HG03342 (cell line): ENCODE measurements at regions not wholly inside any gene's neighbourhood (a gene's known extent, or its start where the extent isn't known, plus 50 kb on each side); places are given as distances from the start of the nearest gene placed in this dataset.
"Not testable (repeated sequence)": the region's sequence is repeated elsewhere in the genome, so short reads cannot be mapped to it uniquely, and the experiment has no call there.

Source experiments
- ATAC-seq: cut with Tn5 transposase; IDR thresholded peaks from one replicate; pipeline ENCODE4 v1.9.1; 2021; ENCODE audit warnings: mild to moderate bottlenecking, moderate library complexity; ENCODE audit not compliant: unreplicated experiment

DNA sequence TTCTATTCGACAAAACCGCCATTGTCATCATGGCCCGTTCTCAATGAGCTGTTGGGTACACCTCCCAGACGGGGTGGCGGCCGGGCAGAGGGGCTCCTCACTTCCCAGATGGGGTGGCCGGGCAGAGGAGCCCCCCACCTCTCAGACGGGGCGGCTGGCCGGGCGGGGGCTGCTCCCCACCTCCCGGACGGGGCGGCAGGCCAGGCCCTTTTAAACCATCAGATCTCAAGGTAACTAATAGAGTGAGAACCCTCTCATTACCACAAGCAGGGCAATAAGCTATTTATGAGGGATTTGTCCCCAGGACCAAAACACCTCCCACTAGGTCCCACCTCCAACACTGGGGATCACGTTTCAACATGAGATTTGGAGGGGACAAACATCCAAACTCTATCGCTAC, 571.5 kb downstream of the INSC start:
- not testable (repeated sequence) for ATAC-seq

DNA sequence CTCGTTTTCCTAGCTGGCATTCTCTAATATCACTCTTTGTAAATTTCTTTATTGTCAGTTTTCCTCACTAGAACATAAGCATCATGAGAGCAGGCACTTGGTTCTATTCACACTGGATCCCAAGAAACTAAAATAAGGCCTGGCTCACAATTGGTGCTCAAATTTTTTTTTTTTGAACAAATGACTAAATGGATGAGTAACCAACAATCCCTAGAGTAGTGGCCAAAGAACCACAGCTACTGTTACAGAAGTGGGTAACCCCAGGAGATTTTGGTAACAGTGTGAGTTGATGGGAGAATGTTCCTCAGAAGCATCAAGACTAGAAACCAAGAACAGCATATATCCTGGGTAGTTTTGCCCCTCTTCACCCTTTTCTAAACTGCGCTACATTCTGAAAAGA, 572.6 kb downstream of the INSC start:
- no peak for ATAC-seq

DNA sequence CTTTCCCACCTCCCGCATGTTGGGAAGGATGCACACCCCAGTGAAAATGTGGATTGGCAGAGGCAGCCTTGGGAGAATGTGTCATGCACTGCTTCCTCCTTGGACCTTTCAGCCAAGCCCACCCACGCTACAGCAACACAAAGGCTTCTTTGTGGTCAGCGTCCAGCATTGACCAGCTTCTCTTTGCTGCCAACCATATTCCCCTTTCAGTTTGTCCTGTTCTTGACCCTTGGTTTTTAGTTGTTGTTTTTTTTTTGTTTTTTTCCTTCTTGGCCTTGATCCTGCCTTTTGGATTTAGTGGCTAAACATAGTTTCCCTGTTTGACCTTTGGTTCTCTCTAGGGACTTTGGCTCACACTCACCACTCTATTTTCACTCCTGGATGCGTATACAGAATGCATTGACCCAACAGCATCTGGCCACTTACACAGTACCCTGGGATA, 573.6 kb downstream of the INSC start:
- no peak for ATAC-seq

DNA sequence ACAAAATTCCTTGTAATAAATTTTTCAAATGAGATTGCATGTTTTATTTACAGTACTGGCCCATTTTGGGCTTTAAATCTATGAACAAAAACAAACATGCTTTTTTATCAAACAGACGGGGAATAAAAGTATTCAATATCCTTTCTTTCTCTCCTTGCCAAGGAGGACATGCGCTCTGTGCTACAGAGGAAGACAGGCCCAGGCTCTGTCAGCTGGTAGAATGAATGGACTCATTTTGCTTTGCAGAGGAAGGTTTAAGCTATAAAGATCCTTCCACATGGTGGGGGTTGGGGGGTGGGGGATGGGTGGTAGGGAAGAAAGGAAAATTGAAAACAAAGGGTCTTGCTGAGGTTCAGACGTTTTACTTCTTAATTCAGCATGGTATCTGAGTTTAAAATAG, 575.6 kb downstream of the INSC start:
- ATAC-seq, result no peak

DNA sequence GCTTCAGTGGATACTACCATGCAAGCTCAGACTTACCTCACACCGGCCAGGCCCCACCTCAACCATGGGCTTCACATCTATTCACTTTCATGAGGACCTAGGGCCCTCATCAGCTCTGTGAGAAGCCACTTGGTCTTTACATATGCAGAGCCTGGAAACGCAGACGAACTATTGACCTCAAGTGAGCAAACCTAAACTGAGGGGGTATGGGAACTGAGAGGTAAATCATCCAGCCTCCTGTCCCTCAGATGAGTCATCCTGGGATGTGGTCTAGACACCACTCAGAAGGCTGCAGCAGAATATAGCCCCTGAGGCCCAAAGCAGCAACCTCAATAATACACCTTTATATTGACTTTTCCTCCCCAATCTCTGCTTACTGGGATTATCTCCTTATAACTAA, 578.0 kb downstream of the INSC start:
- no peak for ATAC-seq

DNA sequence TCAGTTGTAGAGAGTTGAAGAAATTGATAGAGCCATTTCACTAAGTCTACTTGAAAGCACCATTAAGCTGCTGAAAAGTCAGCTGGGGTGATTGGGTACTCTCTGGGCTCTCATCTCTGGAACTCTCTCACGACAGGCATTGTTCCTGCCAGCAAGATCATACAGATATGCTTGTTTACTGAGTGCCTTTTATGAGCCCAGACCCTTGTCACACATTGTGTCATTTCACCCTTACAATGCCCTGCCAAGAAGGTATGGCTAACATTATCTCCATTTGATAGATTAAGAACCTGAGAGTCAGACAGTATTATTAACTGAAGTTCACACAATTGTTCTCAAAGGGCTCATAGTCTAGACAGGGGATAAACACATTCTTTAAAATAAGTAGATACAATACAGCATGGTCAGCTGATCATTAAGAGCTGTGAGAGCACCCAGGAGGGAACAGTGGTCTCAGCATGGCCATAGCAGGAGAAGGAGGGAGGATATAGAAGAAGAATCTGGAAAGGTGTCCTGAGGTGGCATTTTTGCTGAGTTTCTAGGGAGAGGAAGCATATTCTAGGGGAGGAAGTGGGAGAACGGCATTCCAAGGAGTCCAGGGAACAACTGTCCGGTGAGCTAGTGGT, 580.5 kb downstream of the INSC start:
- no peak for ATAC-seq

DNA sequence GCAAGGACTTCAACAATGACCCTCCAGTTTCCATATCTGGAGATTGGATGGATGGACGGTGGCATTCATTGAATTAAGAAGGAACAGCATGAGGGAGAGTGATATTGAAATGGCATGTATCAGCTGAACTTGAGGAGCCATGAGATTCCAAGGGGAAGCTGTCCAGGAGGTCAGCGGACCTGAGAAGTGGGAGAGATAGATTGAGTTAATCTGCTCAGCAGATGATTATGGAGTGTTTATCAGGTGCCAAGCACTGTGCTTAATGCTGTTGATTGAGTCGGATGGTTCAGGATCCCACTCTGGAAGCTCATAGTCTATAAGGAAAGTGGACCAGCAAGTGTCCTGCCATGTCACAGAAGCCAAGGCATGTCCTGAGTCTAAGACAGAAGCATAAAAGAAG, 581.3 kb downstream of the INSC start:
- no peak for ATAC-seq

DNA sequence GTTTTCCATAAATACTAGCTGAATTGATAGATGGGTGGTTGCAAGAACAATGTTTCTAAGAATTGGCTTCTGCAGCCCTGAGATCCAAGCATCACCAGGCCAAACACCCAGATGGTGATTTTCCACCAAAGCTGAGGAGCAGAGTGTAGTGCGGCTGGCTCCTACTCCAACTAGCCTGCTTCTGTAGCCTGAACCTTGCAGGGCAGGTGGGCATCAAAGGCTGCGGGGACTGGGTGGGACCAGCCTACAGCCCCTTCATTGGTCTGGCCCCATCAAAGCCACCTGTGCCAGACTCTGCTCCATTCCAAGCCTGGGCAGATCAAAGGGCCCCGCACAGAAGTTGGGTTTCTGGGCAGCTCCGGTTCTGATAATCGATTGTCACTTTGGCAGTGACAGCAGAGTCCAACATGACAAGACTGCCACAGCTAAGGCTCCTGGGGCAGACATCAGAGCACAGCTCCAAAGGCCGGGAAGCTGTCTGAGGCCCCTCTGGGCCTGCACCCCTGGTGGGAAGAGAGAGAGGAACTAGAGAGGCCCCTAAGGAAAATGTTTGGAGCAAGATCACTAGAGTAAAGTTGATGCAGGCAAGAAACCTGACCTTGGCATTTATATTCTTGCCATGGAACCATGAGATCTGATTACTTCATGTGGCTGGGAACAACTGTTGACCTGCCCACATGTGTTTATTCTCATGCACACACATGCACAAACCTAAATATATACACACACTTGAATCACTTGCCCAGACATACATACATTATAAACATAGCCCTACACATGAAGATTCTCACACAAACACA, 582.9 kb downstream of the INSC start:
- ATAC-seq, result no peak

DNA sequence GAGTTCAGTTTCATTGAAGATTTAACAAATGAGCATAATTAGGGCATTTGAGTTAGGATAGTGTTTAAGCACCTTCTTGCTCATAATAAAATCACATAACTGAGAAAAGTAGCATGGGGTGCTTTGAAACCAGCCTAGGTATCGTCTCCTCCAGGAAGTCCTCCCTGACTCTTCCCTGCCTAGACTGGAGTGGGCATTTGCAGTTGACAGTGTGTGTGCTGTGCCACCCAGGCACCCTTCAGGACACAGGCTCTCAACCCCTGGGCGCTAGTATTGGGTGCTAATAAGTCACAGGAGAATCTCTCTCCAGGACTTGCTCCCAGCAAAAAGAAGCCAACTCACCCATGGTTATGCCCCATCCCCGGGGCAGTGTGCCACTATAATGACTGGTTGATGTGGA, 584.1 kb downstream of the INSC start:
- ATAC-seq, result no peak

DNA sequence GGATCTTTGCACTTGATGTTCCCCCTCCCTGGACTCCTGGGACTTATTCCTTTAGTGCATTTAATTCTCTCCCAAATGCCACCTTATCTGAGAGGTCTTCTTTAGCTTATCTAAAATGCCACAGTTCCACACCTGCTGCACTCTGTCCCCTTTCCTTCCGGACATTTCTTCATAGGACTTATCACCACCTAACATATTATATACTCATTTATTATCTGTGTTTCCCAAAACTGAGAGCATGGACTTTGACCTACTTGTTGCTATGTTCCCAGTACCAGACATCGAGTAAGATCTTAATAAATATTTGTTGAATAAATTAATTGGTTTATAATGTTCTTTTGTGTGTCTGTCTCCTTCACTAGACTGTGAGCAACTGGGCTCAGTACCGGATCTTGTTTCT, 585.3 kb downstream of the INSC start:
- no peak for ATAC-seq

DNA sequence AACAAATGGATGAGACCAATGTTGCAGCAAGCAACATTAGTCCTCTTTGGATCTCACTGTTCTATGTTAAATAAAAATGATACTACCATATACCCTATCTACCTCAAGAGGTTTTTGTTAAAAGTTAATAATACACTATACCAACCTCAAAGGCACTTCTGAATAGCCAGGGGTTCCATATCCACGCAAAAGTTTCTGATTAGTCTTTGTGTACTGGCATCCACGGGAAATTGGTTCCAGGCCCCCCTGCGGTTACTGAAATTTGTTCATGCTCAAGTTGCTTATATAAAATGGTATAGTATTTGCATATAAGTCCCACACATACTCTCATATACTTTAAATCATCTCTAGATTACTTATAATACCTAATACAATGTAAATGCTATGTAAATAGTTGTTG, 585.7 kb downstream of the INSC start:
- ATAC-seq, result no peak

DNA sequence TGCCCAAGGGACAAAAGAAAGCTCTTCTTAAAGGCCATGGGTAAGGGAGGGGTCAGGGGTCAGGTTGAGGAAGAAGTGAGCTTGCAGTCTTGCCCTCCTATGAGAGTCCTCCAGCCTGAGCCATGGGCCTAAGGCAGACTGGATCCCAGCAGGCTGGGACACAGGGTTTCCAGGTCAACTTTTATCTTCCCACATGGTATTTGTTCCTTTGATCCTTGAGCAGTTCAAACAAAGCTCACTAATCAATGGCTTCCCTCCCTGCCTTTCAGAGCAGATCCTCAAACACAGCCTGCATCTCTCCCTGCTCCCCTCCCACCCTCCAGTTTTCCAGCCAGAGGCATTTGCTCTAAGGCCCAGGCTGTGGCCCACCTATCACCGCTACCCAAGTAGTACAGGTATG, 589.3 kb downstream of the INSC start:
- ATAC-seq, result no peak

DNA sequence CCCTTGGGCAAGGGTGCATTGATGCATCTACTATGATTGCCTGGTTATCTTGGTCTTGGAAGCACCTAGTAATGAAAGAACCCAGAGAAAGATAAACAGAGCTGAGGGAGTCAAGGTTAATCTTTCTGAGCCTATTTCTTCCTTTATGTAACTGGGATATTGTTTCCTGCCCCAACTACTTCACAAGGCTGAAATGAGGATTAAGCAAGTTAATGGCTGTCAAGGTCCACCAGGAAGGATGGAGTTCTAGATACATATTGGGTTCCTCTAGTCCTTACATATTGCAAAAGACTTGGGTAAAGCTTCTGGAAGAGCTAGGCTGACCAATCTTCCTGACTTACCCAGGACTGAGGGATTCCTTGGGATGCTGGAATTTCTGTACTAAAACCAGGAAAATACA, 589.8 kb downstream of the INSC start:
- ATAC-seq, result no peak

DNA sequence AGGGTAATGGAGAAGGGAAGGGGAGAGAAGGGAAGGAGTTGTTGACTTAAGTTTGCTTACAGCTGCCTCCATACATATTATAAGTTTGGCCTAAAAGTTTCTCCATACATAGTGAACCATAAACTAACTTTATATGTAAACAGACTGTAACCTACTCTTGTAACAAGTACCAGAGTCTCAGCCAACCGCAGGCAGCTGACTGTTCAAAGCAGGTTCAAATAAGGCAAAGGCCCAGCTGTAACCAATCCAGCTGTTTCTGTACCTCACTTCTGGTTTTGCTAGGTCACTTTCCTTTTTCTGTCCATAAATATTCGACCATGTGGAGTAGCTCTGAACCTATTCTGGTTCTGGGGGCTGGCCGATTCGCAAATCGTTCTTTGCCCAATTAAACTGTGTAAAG, 591.2 kb downstream of the INSC start:
- ATAC-seq, result no peak

DNA sequence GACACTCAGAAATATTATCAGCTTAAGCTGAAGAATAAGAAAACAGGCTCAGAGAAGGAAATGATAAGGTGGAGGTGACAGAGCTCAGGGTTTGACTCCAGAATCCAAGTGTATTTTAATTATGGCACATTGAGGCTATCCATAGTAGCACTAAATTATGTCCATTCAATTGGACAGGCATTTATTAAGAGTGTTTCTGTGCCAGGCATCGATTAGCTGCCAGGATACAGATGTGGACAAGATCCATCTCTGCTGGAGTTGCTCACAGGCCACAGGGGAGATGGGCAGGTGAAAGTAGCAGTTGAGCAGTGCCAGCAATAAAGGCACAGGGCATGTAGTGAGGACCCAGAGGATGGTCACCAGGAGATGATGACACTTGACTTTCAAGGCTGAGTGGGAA, 592.5 kb downstream of the INSC start:
- no peak for ATAC-seq

DNA sequence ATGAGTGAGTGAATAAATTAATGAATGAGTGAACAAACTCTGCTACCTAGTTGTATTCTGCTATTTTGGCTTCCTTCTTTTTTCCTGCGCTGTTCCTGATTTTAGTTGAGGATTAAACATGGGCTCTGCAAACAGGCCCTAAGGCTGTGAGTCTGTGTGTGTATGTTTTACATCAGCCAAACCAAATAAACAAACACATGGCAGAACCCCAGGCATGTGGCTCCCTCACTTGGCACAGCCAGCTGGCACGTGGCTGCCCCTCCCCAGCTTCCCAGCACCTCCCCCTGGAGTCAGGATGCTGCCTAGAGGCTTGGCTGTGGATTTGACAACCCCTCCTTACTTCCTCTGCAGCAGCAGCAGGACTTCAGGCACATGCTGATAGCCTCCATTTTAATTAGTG, 593.2 kb downstream of the INSC start:
- no peak for ATAC-seq

DNA sequence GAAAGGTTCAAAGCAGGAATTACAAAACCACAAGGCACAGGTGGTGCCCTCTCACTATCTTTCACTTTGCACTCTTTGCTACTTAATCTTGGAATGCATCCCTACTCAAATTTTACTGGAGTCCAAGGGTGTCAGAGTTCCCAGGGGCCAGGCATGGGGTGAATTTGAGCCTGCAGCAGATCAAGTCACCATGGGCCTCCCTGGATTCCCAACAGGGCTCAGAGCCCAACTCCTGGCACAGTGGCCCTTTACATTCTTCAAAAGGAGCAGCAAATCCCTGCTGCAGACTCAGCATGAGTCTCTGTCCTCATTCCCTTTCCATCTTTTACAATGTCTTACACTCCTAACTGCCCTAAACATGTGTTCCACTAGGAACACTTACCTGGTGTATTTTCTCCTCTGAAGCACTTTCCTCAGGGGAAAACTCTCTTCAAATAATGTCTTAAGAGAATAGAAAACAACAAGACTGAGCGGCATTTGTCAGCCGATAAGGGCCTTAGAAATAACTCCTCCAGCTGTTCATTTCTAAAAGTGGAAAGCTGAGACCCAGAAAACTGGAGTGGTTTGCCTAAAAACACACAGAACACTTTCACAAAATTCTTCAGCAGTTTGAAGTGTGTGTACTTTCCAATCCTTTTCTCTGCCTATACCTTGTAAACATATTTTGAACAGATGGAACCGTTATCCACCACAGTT, 596.0 kb downstream of the INSC start:
- no peak for ATAC-seq

DNA sequence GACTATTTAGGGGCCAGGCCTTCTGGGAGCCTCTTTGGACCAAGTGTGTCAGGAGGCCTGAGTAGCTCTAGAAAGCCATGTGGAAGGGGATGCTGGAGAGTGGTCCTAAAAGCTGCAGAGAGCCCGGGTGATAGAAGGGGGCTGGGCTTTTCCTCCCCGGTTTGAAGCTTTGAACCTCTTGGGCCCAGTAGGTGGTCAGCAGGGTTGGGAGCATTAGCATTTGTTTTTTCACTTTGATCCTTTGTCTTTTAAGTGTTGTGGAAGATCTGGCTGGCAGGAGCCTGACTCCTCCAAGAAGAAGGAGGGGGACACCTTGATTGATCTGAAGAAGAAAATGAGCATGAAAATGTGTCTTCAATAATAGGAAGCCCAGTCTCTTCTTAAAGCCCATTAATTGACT, 596.6 kb downstream of the INSC start:
- ATAC-seq, result no peak

DNA sequence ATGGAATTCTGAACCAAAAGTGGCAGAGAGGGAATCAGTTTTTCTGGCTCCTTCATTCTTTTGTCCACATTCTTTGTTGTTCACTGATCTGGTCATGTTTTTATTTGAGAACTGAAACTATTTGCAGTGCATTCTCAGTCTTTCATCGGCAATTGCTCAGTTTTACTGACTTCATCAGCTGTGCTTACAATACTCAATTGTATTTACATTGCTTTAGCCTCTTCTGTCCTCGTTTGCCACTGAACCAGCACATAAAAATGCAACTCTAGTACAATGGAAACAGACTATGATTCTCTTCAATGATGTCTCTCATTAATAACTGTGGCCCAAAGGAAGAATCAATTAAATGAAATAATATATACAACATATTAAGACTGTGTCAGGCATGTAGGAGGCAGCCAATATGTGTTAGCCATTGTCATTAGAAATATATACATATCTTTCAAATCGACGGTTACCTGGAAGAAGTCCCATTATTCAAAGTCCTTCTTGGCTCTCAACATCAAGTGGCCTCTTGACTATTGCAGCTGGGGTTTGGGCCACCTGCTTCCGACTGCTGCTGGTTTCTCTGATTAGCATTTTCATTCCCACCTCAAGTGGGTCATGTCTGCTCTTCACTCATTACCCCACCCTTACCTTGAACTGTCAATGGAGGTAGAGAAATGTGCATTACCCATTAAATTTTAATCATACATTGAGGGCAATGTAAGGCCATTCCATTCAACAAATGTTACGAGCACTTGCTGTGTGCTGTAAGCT, 600.1 kb downstream of the INSC start:
- ATAC-seq, result no peak

DNA sequence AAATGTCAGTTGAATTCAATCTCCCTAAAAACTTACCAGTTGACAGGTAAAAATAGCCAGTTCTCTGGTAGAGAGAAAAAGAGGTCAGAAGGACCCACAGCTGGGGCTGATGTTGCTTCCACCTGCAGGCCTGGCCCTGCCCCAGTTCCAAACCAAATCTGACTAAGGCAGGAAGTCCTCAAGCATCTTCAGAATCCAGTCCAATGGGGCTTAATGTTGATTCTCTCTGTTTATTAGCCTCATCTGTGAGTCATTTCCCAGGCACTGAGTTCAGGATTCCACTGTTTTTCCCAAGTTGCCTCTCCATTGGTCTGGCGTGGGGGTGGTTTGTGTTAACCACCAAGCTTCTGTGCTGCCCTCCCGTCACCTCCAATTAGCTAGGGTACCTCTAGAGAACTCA, 601.8 kb downstream of the INSC start:
- no peak for ATAC-seq

DNA sequence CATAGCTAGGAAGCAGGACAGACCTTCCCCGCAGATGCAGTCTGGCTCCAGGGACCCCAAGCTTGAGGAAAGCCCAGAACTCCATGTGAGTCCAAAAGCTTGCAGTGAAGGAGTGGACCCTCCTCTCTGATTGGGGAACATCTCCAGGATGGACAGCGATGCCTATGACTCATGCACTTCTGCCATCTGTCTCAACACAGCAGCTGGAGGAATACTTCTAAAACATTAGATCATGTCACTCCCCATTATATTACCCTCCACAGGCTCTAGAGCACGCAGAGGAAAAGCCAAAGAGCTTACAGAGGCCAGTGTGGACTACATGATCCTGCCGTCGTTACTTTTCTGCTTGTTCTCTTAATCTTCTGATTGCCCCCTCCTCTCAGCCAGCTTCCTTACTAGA, 605.7 kb downstream of the INSC start:
- no peak for ATAC-seq
